ENCODE measurements at regions not wholly inside any gene's neighbourhood (a gene's known extent, or its start where the extent isn't known, plus 50 kb on each side); places are given as distances from the start of the nearest gene placed in this dataset.

DNA sequence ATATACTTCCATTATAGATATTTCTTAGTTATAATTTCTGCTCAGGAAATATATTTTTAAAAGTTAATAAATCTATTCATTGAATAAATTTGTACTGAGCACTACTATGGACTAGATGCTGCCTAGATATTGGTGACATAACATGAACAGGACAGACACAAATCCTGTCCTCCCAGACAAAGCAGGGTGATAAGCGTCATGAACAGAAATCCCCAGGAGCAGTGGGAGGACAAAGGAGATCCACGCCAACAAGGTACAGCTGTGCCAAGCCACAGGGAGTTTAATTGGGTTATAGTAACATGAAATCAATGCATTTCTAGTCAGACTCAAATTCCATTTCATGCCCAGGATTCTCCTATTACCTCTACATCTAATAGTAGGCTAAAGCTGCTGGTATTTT lies 171.8 kb upstream of the CPNE8 start:
- Histone ChIP-seq H3K4me3 (ENCODE audit: low read depth, low read length, poor library complexity, severe bottlenecking) (no peak overlapping the region), H3K4me1 (ENCODE audit: insufficient read depth, low read length, poor library complexity, severe bottlenecking) (no peaks in the 10 kb centered on the region), H3K9me3 (ENCODE audit: low read depth, low read length, poor library complexity, severe bottlenecking) (no peaks in the 10 kb centered on the region), H3K27ac (ENCODE audit: low read depth, low read length, poor library complexity, severe bottlenecking) (no peak overlapping the region), H3K36me3 (ENCODE audit: insufficient read depth, low read length, poor library complexity, severe bottlenecking) (no peaks in the 10 kb centered on the region), H3K27me3 (replicated peaks; ENCODE audit: insufficient read depth, low read depth, low read length, poor library complexity) (no peaks in the 10 kb centered on the region)
- TF ChIP-seq EZH2 (IDR thresholded peaks at IDR 0.05; ENCODE audit: borderline replicate concordance, low read depth, low read length, poor library complexity, severe bottlenecking): no peak
- TF ChIP-seq, protein P1, sequence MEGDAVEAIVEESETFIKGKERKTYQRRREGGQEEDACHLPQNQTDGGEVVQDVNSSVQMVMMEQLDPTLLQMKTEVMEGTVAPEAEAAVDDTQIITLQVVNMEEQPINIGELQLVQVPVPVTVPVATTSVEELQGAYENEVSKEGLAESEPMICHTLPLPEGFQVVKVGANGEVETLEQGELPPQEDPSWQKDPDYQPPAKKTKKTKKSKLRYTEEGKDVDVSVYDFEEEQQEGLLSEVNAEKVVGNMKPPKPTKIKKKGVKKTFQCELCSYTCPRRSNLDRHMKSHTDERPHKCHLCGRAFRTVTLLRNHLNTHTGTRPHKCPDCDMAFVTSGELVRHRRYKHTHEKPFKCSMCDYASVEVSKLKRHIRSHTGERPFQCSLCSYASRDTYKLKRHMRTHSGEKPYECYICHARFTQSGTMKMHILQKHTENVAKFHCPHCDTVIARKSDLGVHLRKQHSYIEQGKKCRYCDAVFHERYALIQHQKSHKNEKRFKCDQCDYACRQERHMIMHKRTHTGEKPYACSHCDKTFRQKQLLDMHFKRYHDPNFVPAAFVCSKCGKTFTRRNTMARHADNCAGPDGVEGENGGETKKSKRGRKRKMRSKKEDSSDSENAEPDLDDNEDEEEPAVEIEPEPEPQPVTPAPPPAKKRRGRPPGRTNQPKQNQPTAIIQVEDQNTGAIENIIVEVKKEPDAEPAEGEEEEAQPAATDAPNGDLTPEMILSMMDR (conservative IDR thresholded peaks at IDR 0.05; ENCODE audit: low read depth, low read length): no peak
- CTCF ChIA-PET: no interaction called here
- intact Hi-C loops (cut with micrococcal nuclease; ENCODE audit: unreplicated experiment): no loop called here
- POLR2A ChIA-PET (ENCODE audit: low non-redundant PET): no interaction called here
- no TSS peak for BruUV-seq (replicated peaks)
- DNase-seq (ENCODE audit: low spot score): no peak

DNA sequence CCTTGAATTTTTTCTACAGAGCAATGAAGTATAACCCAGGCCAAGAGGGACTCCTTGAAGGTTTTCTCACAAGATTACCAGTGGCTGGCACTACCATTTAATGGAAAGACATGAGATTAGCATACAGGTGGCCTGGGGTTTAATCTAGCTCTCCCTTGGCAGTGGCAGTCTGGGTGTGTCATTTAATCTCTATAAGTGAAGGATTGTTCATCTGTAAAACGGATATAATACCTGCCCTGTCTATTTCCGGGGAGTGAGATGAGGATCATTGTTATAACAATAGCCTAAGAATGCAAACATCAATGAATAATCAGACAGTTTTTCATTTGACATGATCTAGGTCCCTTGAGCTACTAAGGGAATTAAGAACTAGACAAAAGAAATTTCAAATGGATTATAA lies 168.7 kb upstream of the CPNE8 start:
- Histone ChIP-seq H3K27ac (ENCODE audit: low read depth, low read length, poor library complexity, severe bottlenecking) (no peak overlapping the region), H3K27me3 (replicated peaks; ENCODE audit: insufficient read depth, low read depth, low read length, poor library complexity) (no peaks in the 10 kb centered on the region), H3K36me3 (ENCODE audit: insufficient read depth, low read length, poor library complexity, severe bottlenecking) (no peaks in the 10 kb centered on the region), H3K4me3 (ENCODE audit: low read depth, low read length, poor library complexity, severe bottlenecking) (no peak overlapping the region), H3K9me3 (ENCODE audit: low read depth, low read length, poor library complexity, severe bottlenecking) (no peaks in the 10 kb centered on the region), H3K4me1 (ENCODE audit: insufficient read depth, low read length, poor library complexity, severe bottlenecking) (no peaks in the 10 kb centered on the region)
- DNase-seq (ENCODE audit: low spot score): no peak
- ChIA-PET CTCF (no interaction called here), POLR2A (ENCODE audit: low non-redundant PET) (no interaction called here)
- BruUV-seq (replicated peaks): no TSS peak
- intact Hi-C loops (cut with micrococcal nuclease; ENCODE audit: unreplicated experiment): loop anchor here (5.0 kb wide), 2 partner anchors 33 to 47 kb away; no protein-coding TSS in a partner anchor
- TF ChIP-seq EZH2 (IDR thresholded peaks at IDR 0.05; ENCODE audit: borderline replicate concordance, low read depth, low read length, poor library complexity, severe bottlenecking): no peak
- TF ChIP-seq, protein P1 (conservative IDR thresholded peaks at IDR 0.05; ENCODE audit: low read depth, low read length): no peak

DNA sequence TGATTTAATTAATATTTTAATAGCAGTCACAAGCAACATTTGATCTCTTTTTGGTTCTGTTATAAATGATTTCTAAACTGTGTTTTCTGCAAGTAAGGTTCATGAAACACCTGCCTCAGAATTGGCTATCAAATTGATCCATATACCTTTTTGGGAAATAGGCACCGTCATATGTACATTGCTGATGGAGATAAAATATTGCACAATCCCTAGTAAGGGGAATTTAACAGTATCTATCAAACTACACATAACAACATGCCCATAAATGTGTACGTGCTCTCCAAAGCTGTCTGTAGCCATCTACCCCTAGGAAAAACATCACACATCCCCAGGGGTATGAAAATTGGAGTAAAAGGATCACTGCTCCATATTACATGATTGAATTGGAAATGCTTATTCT lies 167.3 kb upstream of the CPNE8 start:
- H3K36me3 ChIP-seq (ENCODE audit: insufficient read depth, low read length, poor library complexity, severe bottlenecking): no peaks in the 10 kb centered on the region
- ChIA-PET POLR2A (ENCODE audit: low non-redundant PET) (no interaction called here), CTCF (no interaction called here)
- H3K9me3 ChIP-seq (ENCODE audit: low read depth, low read length, poor library complexity, severe bottlenecking): no peaks in the 10 kb centered on the region
- no peak for TF ChIP-seq EZH2 (IDR thresholded peaks at IDR 0.05; ENCODE audit: borderline replicate concordance, low read depth, low read length, poor library complexity, severe bottlenecking)
- TF ChIP-seq, protein P1 (conservative IDR thresholded peaks at IDR 0.05; ENCODE audit: low read depth, low read length): no peak
- no peaks in the 10 kb centered on the region for H3K27me3 ChIP-seq (replicated peaks; ENCODE audit: insufficient read depth, low read depth, low read length, poor library complexity)
- intact Hi-C loops (cut with micrococcal nuclease; ENCODE audit: unreplicated experiment): loop anchor here (5.0 kb wide), 2 partner anchors 35 to 45 kb away; no protein-coding TSS in a partner anchor
- H3K4me1 ChIP-seq (ENCODE audit: insufficient read depth, low read length, poor library complexity, severe bottlenecking): no peaks in the 10 kb centered on the region
- no peak overlapping the region for H3K27ac ChIP-seq (ENCODE audit: low read depth, low read length, poor library complexity, severe bottlenecking)
- no TSS peak for BruUV-seq (replicated peaks)
- H3K4me3 ChIP-seq (ENCODE audit: low read depth, low read length, poor library complexity, severe bottlenecking): no peak overlapping the region
- DNase-seq (ENCODE audit: low spot score): no peak
